CD4-positive, alpha-beta memory T cell (primary cell): ENCODE measurements at regions not wholly inside any gene's neighbourhood (a gene's known extent, or its start where the extent isn't known, plus 50 kb on each side); places are given as distances from the start of the nearest gene placed in this dataset.
A peak's percentile ranks its signal among the peaks of the same experiment; 100 is the strongest.

Source experiments
- CTCF ChIA-PET: fragments of 350-600 bp; sonication (Branson Sonifier 250); formaldehyde crosslinking; loops from one replicate; lab custom pipeline; 2021; ENCODE audit warnings: inconsistent platforms; ENCODE audit not compliant: partially characterized antibody; lab: Charles Lee
- POLR2A ChIA-PET: fragments of 350-600 bp; sonication (Branson Sonifier 250); formaldehyde crosslinking; loops from one replicate; lab custom pipeline; 2021; ENCODE audit not compliant: partially characterized antibody; lab: Charles Lee
- DNase-seq, 5 donors: peaks; one replicate each; pipeline versions ENCODE4 v3.0.0 to v3.0.0-alpha.2; 2020 to 2022; ENCODE audit warnings: mixed read lengths in 1 of 5
- H3K27ac ChIP-seq: one replicate; pipeline ENCODE4 v1.7.0; 2013; ENCODE audit warnings: low read depth, low read length
- H3K27me3 ChIP-seq: 2 replicates; pipeline ENCODE4 v1.7.0; 2013; ENCODE audit warnings: mild to moderate bottlenecking, low read length, moderate library complexity; ENCODE audit not compliant: insufficient read depth
- H3K36me3 ChIP-seq: 2 replicates; pipeline ENCODE4 v1.7.0; 2013; ENCODE audit warnings: mild to moderate bottlenecking, low read length, moderate library complexity; ENCODE audit not compliant: insufficient read depth
- H3K4me1 ChIP-seq: 2 replicates; pipeline ENCODE4 v1.7.0; 2013; ENCODE audit warnings: mild to moderate bottlenecking, low read length, moderate library complexity; ENCODE audit not compliant: insufficient read depth
- H3K4me3 ChIP-seq, 2 donors: one replicate each; pipeline ENCODE4 v1.7.0; 2013; ENCODE audit warnings: low read length in 2 of 2, mild to moderate bottlenecking in 1 of 2
- H3K9me3 ChIP-seq, 2 donors: one replicate each; pipeline ENCODE4 v1.7.0; 2013; ENCODE audit warnings: low read length in 2 of 2, control low read depth in 1 of 2; ENCODE audit not compliant: control insufficient read depth in 1 of 2
- H3K27ac Mint-ChIP-seq, 7 donors: one replicate each; pipeline ENCODE4 v1.8.0; 2020 to 2021; ENCODE audit warnings: mixed read lengths in 7 of 7, mild to moderate bottlenecking in 6 of 7, inconsistent platforms in 3 of 7, moderate library complexity in 3 of 7
- H3K27me3 Mint-ChIP-seq, 2 donors: one replicate each; pipeline ENCODE4 v1.8.0; 2020 to 2021; ENCODE audit warnings: mixed read lengths in 2 of 2
- H3K36me3 Mint-ChIP-seq, 2 donors: one replicate each; pipeline ENCODE4 v1.8.0; 2020 to 2021; ENCODE audit warnings: mixed read lengths in 2 of 2, inconsistent platforms in 1 of 2, mild to moderate bottlenecking in 1 of 2
- H3K4me1 Mint-ChIP-seq, 4 donors: one replicate each; pipeline ENCODE4 v1.8.0; 2020 to 2021; ENCODE audit warnings: mixed read lengths in 4 of 4, mild to moderate bottlenecking in 1 of 4
- H3K4me3 Mint-ChIP-seq, 8 donors: one replicate each; pipeline ENCODE4 v1.8.0; 2020 to 2021; ENCODE audit warnings: mixed read lengths in 8 of 8, mild to moderate bottlenecking in 7 of 8, moderate library complexity in 6 of 8, inconsistent platforms in 3 of 8
- H3K9me3 Mint-ChIP-seq, 8 donors: one replicate each; pipeline ENCODE4 v1.8.0; 2020 to 2021; ENCODE audit warnings: mixed read lengths in 8 of 8, mild to moderate bottlenecking in 5 of 8, inconsistent platforms in 3 of 8, moderate library complexity in 1 of 8
- intact Hi-C: fragments of 100-400 bp; cut with micrococcal nuclease; formaldehyde crosslinking; loops from one replicate; pipeline ENCODE4 v1.15.1; 2023

GRCh38 chr6:104472021-104472901 is 387.5 kb downstream of the HACE1 start:
- Mint-ChIP-seq H3K4me1 (no peaks in the 10 kb centered on the region), H3K27me3 (peaks cover 2 to 4% of the 10 kb centered on the region in 2 donors), H3K27ac (no peak overlapping the region), H3K36me3 (no peaks in the 10 kb centered on the region), H3K9me3 (no peaks in the 10 kb centered on the region), H3K4me3 (no peak overlapping the region)
- POLR2A ChIA-PET: no interaction called here
- intact Hi-C loops: no loop called here
- Histone ChIP-seq H3K27ac (no peak overlapping the region), H3K4me1 (no peaks in the 10 kb centered on the region), H3K36me3 (no peaks in the 10 kb centered on the region), H3K27me3 (no peaks in the 10 kb centered on the region), H3K9me3 (no peaks in the 10 kb centered on the region), H3K4me3 (no peak overlapping the region)
- CTCF ChIA-PET: no interaction called here
- no peak for DNase-seq

- peak overlapping the region in 1 of 7 donors; percentile 7 for H3K27ac Mint-ChIP-seq
- H3K4me3 Mint-ChIP-seq: no peak overlapping the region
- ChIA-PET POLR2A (no interaction called here), CTCF (no interaction called here)
- Histone ChIP-seq H3K27me3 (no peaks in the 10 kb centered on the region), H3K9me3 (no peaks in the 10 kb centered on the region), H3K4me1 (no peaks in the 10 kb centered on the region), H3K4me3 (no peak overlapping the region), H3K27ac (no peak overlapping the region), H3K36me3 (no peaks in the 10 kb centered on the region)
- no peak for DNase-seq
- H3K9me3 Mint-ChIP-seq: no peaks in the 10 kb centered on the region
- H3K4me1 Mint-ChIP-seq: no peaks in the 10 kb centered on the region
- H3K27me3 Mint-ChIP-seq: no peaks in the 10 kb centered on the region
- no peaks in the 10 kb centered on the region for H3K36me3 Mint-ChIP-seq
- intact Hi-C loops: no loop called here
These were observed 393.4 kb downstream of the HACE1 start for GRCh38 chr6:104466306-104466705.

- Histone ChIP-seq H3K36me3 (no peaks in the 10 kb centered on the region), H3K4me3 (no peak overlapping the region), H3K4me1 (no peaks in the 10 kb centered on the region), H3K27ac (no peak overlapping the region), H3K27me3 (no peaks in the 10 kb centered on the region), H3K9me3 (no peaks in the 10 kb centered on the region)
- no peak for DNase-seq
- no peaks in the 10 kb centered on the region for H3K36me3 Mint-ChIP-seq
- H3K27me3 Mint-ChIP-seq: no peaks in the 10 kb centered on the region
- ChIA-PET CTCF (no interaction called here), POLR2A (no interaction called here)
- no peak overlapping the region for H3K4me3 Mint-ChIP-seq
- no peaks in the 10 kb centered on the region for H3K4me1 Mint-ChIP-seq
- no peaks in the 10 kb centered on the region for H3K9me3 Mint-ChIP-seq
- H3K27ac Mint-ChIP-seq: no peak overlapping the region
- intact Hi-C loops: no loop called here
These were observed 396.7 kb downstream of the HACE1 start for GRCh38 chr6:104462811-104463599.

- no peaks in the 10 kb centered on the region for H3K4me1 Mint-ChIP-seq
- H3K9me3 ChIP-seq: no peaks in the 10 kb centered on the region
- no peaks in the 10 kb centered on the region for H3K27me3 Mint-ChIP-seq
- H3K36me3 Mint-ChIP-seq: no peaks in the 10 kb centered on the region
- H3K27me3 ChIP-seq: no peaks in the 10 kb centered on the region
- no peak overlapping the region for H3K27ac ChIP-seq
- no peak for DNase-seq
- no peak overlapping the region for H3K4me3 ChIP-seq
- H3K9me3 Mint-ChIP-seq: peaks cover 0 to 2% (median 0%) of the 10 kb centered on the region in 8 donors
- CTCF ChIA-PET: no interaction called here
- no peaks in the 10 kb centered on the region for H3K36me3 ChIP-seq
- no peak overlapping the region for H3K4me3 Mint-ChIP-seq
- POLR2A ChIA-PET: no interaction called here
- intact Hi-C loops: no loop called here
- peak overlapping the region in 1 of 7 donors; percentile 16 for H3K27ac Mint-ChIP-seq
- H3K4me1 ChIP-seq: no peaks in the 10 kb centered on the region
These were observed 398.8 kb downstream of the HACE1 start for GRCh38 chr6:104460738-104461483.

- Histone ChIP-seq H3K4me1 (no peaks in the 10 kb centered on the region), H3K4me3 (no peak overlapping the region), H3K27ac (no peak overlapping the region), H3K9me3 (no peaks in the 10 kb centered on the region), H3K36me3 (no peaks in the 10 kb centered on the region), H3K27me3 (no peaks in the 10 kb centered on the region)
- H3K27me3 Mint-ChIP-seq: no peaks in the 10 kb centered on the region
- ChIA-PET CTCF (no interaction called here), POLR2A (no interaction called here)
- no peaks in the 10 kb centered on the region for H3K4me1 Mint-ChIP-seq
- no peaks in the 10 kb centered on the region for H3K36me3 Mint-ChIP-seq
- no peak for DNase-seq
- H3K4me3 Mint-ChIP-seq: no peak overlapping the region
- H3K9me3 Mint-ChIP-seq: peaks cover 0 to 2% (median 0%) of the 10 kb centered on the region in 8 donors
- H3K27ac Mint-ChIP-seq: no peak overlapping the region
- intact Hi-C loops: no loop called here
These were observed 400.2 kb downstream of the HACE1 start for GRCh38 chr6:104459543-104459942.

GRCh38 chr6:104449918-104450317 is 409.8 kb downstream of the HACE1 start:
- intact Hi-C loops: no loop called here

More at GRCh38 chr6:104449918-104450317, 409.8 kb downstream of the HACE1 start:
- Histone ChIP-seq H3K36me3 (no peaks in the 10 kb centered on the region), H3K4me3 (no peak overlapping the region), H3K4me1 (no peaks in the 10 kb centered on the region), H3K27ac (no peak overlapping the region), H3K27me3 (no peaks in the 10 kb centered on the region), H3K9me3 (no peaks in the 10 kb centered on the region)
- ChIA-PET POLR2A (no interaction called here), CTCF (no interaction called here)
- Mint-ChIP-seq H3K4me3 (no peak overlapping the region), H3K36me3 (no peaks in the 10 kb centered on the region), H3K27me3 (no peaks in the 10 kb centered on the region), H3K27ac (no peak overlapping the region), H3K9me3 (no peaks in the 10 kb centered on the region), H3K4me1 (no peaks in the 10 kb centered on the region)
- no peak for DNase-seq
